ENCODE measurements at regions not wholly inside any gene's neighbourhood (a gene's known extent, or its start where the extent isn't known, plus 50 kb on each side); places are given as distances from the start of the nearest gene placed in this dataset.

GRCh38 chr20:51978070-51978501 is 175.8 kb upstream of the SALL4 start:
- Histone ChIP-seq H3K9me3 (peaks cover 9% of the 10 kb centered on the region), H3K4me1 (no peaks in the 10 kb centered on the region), H3K27me3 (replicated peaks; ENCODE audit: control insufficient read depth, insufficient read depth, low read length) (no peaks in the 10 kb centered on the region), H3K36me3 (ENCODE audit: control insufficient read depth, insufficient read depth, low read length) (no peaks in the 10 kb centered on the region), H3K4me3 (ENCODE audit: low read depth, low read length) (no peak overlapping the region)
- Mint-ChIP-seq H3K4me3 (ENCODE audit: unreplicated experiment) (no peak overlapping the region), H3K27me3 (ENCODE audit: insufficient read depth, unreplicated experiment) (no peaks in the 10 kb centered on the region), H3K9me3 (ENCODE audit: unreplicated experiment) (peaks cover 30% of the 10 kb centered on the region), H3K4me1 (ENCODE audit: low read depth, unreplicated experiment) (no peaks in the 10 kb centered on the region), H3K27ac (ENCODE audit: unreplicated experiment) (no peak overlapping the region), H3K36me3 (ENCODE audit: insufficient read depth, unreplicated experiment) (no peaks in the 10 kb centered on the region)
- no TSS peak for BruUV-seq (replicated peaks)
- no peak for TF ChIP-seq CTCF (IDR thresholded peaks at IDR 0.05; ENCODE audit: insufficient read depth in 1 of 2, low read depth in 1 of 2, low read length in 1 of 2, severe bottlenecking in 1 of 2, unreplicated experiment in 1 of 2)
- CTCF ChIA-PET: interaction anchor here (0.9 kb wide), 1 partner anchor 178 kb away, joined by 3 read pairs; no protein-coding TSS in a partner anchor
- DNase-seq: no peak
- intact Hi-C loops (cut with micrococcal nuclease; ENCODE audit: unreplicated experiment): no loop called here
- POLR2A ChIA-PET: no interaction called here

GRCh38 chr20:51972056-51972455 is 169.7 kb upstream of the SALL4 start:
- H3K27me3 Mint-ChIP-seq (ENCODE audit: insufficient read depth, unreplicated experiment): no peaks in the 10 kb centered on the region
- intact Hi-C loops (cut with micrococcal nuclease; ENCODE audit: unreplicated experiment): no loop called here
- H3K4me3 Mint-ChIP-seq (ENCODE audit: unreplicated experiment): no peak overlapping the region
- ChIA-PET CTCF (no interaction called here), POLR2A (no interaction called here)
- no TSS peak for BruUV-seq (replicated peaks)
- H3K36me3 ChIP-seq (ENCODE audit: control insufficient read depth, insufficient read depth, low read length): no peaks in the 10 kb centered on the region
- H3K36me3 Mint-ChIP-seq (ENCODE audit: insufficient read depth, unreplicated experiment): no peaks in the 10 kb centered on the region
- no peak overlapping the region for H3K27ac Mint-ChIP-seq (ENCODE audit: unreplicated experiment)
- TF ChIP-seq CTCF (IDR thresholded peaks at IDR 0.05; ENCODE audit: insufficient read depth in 1 of 2, low read depth in 1 of 2, low read length in 1 of 2, severe bottlenecking in 1 of 2, unreplicated experiment in 1 of 2): no peak
- H3K27me3 ChIP-seq (replicated peaks; ENCODE audit: control insufficient read depth, insufficient read depth, low read length): no peaks in the 10 kb centered on the region
- no peaks in the 10 kb centered on the region for H3K4me1 Mint-ChIP-seq (ENCODE audit: low read depth, unreplicated experiment)
- DNase-seq: no peak
- peaks cover 10% of the 10 kb centered on the region for H3K9me3 Mint-ChIP-seq (ENCODE audit: unreplicated experiment)
- H3K9me3 ChIP-seq: no peaks in the 10 kb centered on the region; the same call in 1 of the 2 replicates
- no peaks in the 10 kb centered on the region for H3K4me1 ChIP-seq
- no peak overlapping the region for H3K4me3 ChIP-seq (ENCODE audit: low read depth, low read length)

- POLR2A ChIA-PET: no interaction called here
- no peak for TF ChIP-seq CTCF (IDR thresholded peaks at IDR 0.05; ENCODE audit: insufficient read depth in 1 of 2, low read depth in 1 of 2, low read length in 1 of 2, severe bottlenecking in 1 of 2, unreplicated experiment in 1 of 2)
- no peak for DNase-seq
- Histone ChIP-seq H3K9me3 (no peaks in the 10 kb centered on the region), H3K36me3 (ENCODE audit: control insufficient read depth, insufficient read depth, low read length) (no peaks in the 10 kb centered on the region), H3K27me3 (replicated peaks; ENCODE audit: control insufficient read depth, insufficient read depth, low read length) (no peaks in the 10 kb centered on the region), H3K4me3 (ENCODE audit: low read depth, low read length) (no peak overlapping the region), H3K4me1 (peaks cover 6% of the 10 kb centered on the region; the same call in 1 of the 2 replicates)
- BruUV-seq (replicated peaks): no TSS peak
- Mint-ChIP-seq H3K4me3 (ENCODE audit: unreplicated experiment) (no peak overlapping the region), H3K4me1 (ENCODE audit: low read depth, unreplicated experiment) (no peaks in the 10 kb centered on the region), H3K27ac (ENCODE audit: unreplicated experiment) (no peak overlapping the region), H3K36me3 (ENCODE audit: insufficient read depth, unreplicated experiment) (no peaks in the 10 kb centered on the region), H3K9me3 (ENCODE audit: unreplicated experiment) (no peaks in the 10 kb centered on the region), H3K27me3 (ENCODE audit: insufficient read depth, unreplicated experiment) (no peaks in the 10 kb centered on the region)
- intact Hi-C loops (cut with micrococcal nuclease; ENCODE audit: unreplicated experiment): no loop called here
- CTCF ChIA-PET: no interaction called here
Observed at GRCh38 chr20:51970858-51971257, 168.5 kb upstream of the SALL4 start.

Measured in Caco-2 (cell line).